SW 1271 (cell line): ENCODE measurements at regions not wholly inside any gene's neighbourhood (a gene's known extent, or its start where the extent isn't known, plus 50 kb on each side); places are given as distances from the start of the nearest gene placed in this dataset.
"Not testable (repeated sequence)": the region's sequence is repeated elsewhere in the genome, so short reads cannot be mapped to it uniquely, and the experiment has no call there.

Experiments
- DNase-seq, 2 experiments: peaks; one replicate each; lab custom pipeline; 2025; lab: John Stamatoyannopoulos, UW

DNA sequence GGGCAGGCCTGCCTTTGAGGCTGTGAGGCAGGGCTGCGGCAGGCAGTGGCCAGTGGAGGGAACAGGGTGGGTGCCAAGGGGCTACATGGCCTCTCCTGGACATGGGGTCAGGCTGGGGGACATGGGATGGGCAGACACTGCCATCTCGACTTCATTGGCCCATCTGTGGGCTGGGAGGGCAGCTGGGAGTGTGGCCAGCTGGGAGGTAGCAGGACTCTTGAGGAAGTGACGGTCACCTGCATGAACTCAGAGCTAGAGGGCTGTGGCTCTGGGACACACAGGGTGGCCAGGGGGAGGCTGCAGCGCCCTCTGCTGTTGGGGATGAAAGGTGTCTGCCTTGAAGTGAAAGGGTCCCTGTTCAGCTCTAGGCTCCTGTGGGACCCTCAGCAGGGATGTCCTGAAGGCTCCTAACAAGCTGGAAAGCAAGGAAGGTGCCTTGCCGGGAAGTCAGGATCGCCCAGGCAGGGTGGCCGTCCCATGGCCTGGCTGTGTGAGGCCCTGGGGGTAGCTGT is 244.0 kb downstream of the ANKRD30B start:
- DNase-seq, result not testable (repeated sequence)

- not testable (repeated sequence) for DNase-seq
Observed at GRCh38 chr18:14992758-14993157, 244.8 kb downstream of the ANKRD30B start.

GRCh38 chr18:14995023-14995422 is 247.1 kb downstream of the ANKRD30B start:
- DNase-seq, result not testable (repeated sequence)

DNA sequence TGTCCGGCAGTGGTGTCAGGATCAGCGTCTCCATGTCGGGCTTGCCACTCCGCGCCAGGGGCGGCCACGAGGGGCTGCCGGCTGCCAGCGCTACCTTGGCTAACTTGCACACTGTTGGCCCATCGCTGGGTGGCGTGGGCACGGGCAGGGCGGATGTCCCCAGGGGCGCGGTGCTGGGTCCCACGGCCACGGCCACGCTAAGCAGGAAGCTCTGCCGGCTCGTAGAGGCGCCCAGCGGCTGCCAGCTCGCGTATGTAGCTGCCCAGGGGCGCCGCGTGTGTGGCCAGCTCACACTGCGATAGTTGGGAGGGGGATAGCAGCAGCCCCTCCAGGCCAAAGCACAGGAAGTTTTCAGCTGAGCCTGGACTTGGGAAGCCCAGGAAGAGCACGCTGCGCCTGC is 249.4 kb downstream of the ANKRD30B start:
- no peak for DNase-seq

DNA sequence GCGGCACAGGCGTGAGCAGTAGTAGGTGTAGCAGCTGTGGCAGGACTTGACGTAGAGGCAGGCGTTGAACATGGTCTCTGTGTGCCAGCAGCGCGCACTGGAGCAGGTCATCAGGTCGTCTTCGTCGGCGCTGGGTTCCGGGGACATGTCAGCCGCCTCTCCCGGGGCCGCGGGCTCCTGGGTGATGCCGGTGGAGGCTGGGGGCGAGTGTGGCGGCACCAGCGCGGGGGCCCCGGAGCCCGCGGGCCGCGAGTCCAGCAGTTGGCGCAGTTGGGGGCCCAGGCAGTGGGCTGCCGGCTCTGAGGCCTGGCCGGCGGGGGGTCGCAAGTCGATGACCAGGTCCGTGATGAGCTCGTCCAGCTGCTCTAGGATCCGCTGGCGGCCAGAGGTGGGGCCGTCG is 249.9 kb downstream of the ANKRD30B start:
- not testable (repeated sequence) for DNase-seq

DNA sequence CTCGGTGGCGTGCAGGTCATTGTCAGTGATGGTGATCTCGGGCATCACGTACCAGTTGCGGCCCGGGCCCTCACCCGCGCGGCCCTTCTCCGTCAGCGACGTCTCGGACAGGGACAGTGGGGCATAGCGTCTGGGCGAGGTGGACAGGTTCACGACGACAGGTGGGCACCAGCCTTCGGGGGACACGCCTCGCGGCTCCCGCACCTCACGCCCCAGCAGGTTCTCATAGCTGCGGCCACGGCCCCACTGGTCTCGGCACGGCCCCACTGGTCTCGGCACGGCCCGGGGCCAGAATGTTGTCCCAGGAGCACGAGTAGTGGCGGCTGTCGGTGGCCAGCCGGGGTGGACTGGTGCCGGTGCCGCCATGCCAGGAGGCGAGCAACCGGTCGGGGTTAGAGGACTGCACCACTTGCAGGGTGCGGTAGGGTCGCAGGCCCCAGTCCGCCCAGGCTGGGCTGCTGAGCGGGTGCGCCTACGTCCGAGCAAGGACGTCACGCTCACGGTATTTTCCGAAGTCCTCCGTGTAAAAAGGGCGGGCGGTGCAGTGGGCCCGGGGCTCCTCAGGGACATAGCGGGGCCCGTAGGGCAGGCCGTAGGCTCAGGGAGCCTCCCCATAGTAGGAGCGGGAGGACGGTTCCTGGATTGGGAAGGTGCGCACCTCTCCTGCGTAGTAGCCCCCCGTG is 250.5 kb downstream of the ANKRD30B start:
- not testable (repeated sequence) for DNase-seq

- DNase-seq, result no peak
Observed at GRCh38 chr18:14999085-14999975, 251.4 kb downstream of the ANKRD30B start.

GRCh38 chr18:15000119-15001037 is 252.4 kb downstream of the ANKRD30B start:
- DNase-seq, result not testable (repeated sequence)

DNA sequence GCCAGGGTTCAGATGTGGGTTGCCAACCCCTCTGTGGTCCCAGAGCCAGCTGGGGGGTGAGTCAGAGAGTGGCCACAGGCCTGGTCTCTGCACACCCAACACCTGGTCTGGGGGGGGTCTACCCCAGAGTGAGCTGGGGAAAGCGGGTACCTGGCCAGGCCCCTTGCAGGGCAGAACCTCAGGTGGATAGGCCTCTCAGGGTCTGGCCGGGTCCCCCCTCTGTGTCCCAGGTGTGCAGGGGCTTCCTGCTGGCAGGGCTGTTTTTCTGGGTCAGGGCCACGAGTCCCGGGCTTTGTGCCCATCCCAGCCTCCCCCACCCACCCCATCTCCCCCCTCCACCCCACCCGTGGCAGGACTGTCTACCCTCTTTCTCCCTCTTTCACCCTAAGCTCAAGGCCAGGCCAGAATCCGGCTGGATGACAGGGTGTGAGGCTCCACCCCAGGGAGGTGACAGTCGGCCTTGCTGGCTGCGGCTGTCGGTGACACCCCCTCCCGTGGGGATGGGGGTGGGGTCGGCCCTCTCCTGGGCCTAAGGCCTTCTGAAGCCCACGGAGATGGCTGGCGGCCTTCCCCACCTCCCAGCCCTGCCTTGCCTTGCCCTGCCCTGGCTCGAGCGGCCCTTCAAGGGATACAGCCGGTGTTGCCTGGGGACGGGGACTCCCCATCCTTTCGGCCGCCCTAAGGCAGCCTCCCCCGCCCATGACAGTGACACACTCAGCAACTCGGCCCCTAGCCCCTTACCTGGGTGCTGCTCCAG is 253.2 kb downstream of the ANKRD30B start:
- not testable (repeated sequence) for DNase-seq

- DNase-seq, result not testable (repeated sequence)
Observed at GRCh38 chr18:15001795-15002107, 253.8 kb downstream of the ANKRD30B start.

GRCh38 chr18:15002765-15003164 is 254.8 kb downstream of the ANKRD30B start:
- not testable (repeated sequence) for DNase-seq

- DNase-seq, result not testable (repeated sequence)
Observed at GRCh38 chr18:15003231-15003630, 255.3 kb downstream of the ANKRD30B start.

DNA sequence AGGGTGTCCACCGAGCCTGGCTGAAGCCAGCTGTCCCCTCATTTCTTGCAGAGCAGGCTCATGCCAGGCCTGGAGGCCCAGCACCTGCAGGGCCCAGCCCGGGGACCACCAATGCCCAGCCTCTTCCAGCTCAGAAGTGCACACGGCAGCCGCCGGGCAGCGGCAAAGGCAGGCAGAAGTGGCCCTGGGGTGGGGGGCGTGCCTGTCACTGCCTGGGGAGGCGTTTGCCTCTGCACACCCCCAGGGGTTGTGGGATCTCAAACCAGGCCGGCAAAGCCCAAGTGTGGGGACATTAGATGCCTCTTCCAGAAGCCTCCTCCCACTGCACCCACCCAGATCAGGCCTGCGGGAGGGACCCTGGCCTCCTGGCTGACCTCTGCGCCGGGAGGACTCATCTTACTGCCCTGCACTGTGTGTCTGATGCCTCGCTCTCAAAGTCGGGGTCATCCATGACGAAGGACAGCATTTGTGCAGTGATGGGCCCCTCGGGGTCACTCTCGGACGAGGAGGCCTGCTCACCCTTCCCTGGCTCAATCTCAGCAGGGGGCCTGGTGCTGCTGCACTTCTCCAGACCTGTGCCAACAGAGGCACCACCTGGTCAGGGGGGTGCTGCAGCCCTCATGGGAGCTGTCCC is 255.8 kb downstream of the ANKRD30B start:
- DNase-seq, result not testable (repeated sequence)

DNA sequence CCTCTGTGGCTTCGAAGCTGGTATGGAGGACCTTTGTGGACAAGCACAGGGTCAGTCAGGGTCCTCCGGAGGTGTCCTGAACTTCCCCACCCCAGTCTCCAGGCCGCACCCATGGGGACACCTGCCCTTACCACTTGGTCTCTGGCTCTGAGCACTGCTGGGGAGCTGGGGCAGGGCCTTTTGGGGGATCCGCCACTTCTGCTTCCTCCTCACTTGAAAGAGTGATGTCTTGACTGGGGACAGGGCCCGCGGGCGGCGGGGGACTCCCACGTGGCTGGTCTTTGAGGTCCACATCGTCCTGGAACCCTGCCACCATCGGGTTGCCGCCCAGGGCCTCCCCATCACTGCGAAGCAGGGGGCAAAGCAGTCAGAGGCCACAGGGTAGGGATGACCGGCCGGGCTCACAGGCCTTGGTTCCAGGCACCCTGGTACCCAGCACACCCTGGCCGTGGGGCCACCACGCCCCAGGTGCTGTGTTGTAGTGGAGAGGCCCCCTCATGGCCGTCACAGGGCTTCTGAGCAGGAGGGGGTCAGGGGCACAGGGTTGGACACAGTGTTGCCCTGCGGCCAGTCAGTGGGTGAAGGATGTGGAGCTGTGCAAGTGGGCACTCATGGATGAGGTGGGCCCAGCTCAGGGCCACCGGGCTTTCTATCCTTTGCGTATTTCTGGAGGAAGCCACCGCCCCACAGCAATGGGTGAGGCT is 256.4 kb downstream of the ANKRD30B start:
- DNase-seq, result not testable (repeated sequence)

GRCh38 chr18:15005313-15006130 is 257.6 kb downstream of the ANKRD30B start:
- no peak for DNase-seq

DNA sequence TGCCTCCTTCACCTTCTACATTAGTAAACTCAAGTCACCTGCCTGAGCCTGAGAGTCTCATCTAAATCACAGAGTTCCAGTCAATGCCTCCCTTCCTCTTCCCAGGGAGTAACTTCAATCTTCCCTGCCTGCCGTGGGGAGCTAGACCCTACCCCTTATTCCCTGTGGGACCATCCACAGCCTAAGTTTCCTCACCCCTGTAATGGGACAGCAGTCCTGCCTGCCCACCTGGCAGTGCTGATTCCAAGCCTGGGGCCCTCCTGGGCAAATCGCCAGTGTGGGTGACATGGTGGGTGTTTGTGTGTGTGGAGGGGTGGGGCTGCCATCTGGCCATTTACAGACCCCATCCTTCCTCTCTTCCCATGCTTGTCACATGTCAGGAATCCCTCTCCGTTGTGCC is 258.6 kb downstream of the ANKRD30B start:
- not testable (repeated sequence) for DNase-seq

GRCh38 chr18:15026041-15026440 is 278.1 kb downstream of the ANKRD30B start:
- not testable (repeated sequence) for DNase-seq

GRCh38 chr18:15028037-15028436 is 280.1 kb downstream of the ANKRD30B start:
- DNase-seq, result not testable (repeated sequence)

DNA sequence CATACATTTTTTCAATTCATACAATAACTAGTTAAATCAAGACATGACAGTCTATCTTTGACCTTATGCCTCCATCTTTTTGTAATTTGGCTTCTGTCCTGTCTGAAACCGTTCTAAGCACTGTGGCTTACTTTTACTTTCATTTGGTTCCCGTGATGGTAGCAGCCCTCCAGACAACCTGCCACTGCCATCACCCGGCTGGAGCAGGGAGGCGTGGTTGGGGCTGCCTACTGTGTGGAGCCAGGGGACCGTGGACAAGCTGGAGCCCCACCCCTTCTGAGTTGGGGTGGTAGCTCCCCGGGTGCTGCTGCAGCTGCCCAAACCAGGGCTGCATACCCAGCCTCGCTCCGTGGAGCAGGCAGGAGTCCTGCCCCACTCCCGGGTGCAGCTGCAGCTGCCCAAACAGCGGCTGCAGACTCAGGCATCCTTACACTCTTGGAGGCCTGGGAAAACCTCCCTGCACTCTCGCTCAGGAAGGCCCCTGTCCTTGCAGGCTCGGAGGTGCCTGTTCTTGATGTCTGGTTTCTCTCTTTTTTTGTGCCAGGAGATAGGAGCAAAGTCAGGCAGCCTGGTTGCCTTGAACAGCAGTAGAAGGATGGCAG is 312.4 kb downstream of the ANKRD30B start:
- DNase-seq, result not testable (repeated sequence)
